ENCODE measurements at regions not wholly inside any gene's neighbourhood (a gene's known extent, or its start where the extent isn't known, plus 50 kb on each side); places are given as distances from the start of the nearest gene placed in this dataset.
"Not testable (repeated sequence)": the region's sequence is repeated elsewhere in the genome, so short reads cannot be mapped to it uniquely, and the experiment has no call there.

GRCh38 chr2:110394769-110395168 is 77.8 kb downstream of the LIMS4 start:
- TF ChIP-seq, protein P1, sequence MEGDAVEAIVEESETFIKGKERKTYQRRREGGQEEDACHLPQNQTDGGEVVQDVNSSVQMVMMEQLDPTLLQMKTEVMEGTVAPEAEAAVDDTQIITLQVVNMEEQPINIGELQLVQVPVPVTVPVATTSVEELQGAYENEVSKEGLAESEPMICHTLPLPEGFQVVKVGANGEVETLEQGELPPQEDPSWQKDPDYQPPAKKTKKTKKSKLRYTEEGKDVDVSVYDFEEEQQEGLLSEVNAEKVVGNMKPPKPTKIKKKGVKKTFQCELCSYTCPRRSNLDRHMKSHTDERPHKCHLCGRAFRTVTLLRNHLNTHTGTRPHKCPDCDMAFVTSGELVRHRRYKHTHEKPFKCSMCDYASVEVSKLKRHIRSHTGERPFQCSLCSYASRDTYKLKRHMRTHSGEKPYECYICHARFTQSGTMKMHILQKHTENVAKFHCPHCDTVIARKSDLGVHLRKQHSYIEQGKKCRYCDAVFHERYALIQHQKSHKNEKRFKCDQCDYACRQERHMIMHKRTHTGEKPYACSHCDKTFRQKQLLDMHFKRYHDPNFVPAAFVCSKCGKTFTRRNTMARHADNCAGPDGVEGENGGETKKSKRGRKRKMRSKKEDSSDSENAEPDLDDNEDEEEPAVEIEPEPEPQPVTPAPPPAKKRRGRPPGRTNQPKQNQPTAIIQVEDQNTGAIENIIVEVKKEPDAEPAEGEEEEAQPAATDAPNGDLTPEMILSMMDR (IDR thresholded peaks at IDR 0.05), result not testable (repeated sequence)
- not testable (repeated sequence) for TF ChIP-seq POLR2A (IDR thresholded peaks at IDR 0.05)
